IPS DF 4.7 (cell line): ENCODE measurements at regions not wholly inside any gene's neighbourhood (a gene's known extent, or its start where the extent isn't known, plus 50 kb on each side); places are given as distances from the start of the nearest gene placed in this dataset.

Experiments used
- DNase-seq: peaks from one replicate; pipeline ENCODE4 v3.0.0-alpha.2; 2013; ENCODE audit warnings: low spot score; ENCODE audit errors: extremely low read depth

GRCh38 chr9:81202292-81202691 is 487.1 kb downstream of the TLE1 start:
- no peak for DNase-seq

- no peak for DNase-seq
These were observed 494.1 kb downstream of the TLE1 start for GRCh38 chr9:81195206-81195605.

- DNase-seq, result no peak
These were observed 495.7 kb downstream of the TLE1 start for GRCh38 chr9:81193362-81194339.

- no peak for DNase-seq
These were observed 498.1 kb downstream of the TLE1 start for GRCh38 chr9:81191222-81191621.

- DNase-seq, result no peak
These were observed 498.7 kb downstream of the TLE1 start for GRCh38 chr9:81190659-81191058.

GRCh38 chr9:81183761-81184160 is 505.6 kb downstream of the TLE1 start:
- DNase-seq, result no peak

GRCh38 chr9:81182431-81182830 is 506.9 kb downstream of the TLE1 start:
- no peak for DNase-seq

GRCh38 chr9:81174023-81174422 is 515.3 kb downstream of the TLE1 start:
- no peak for DNase-seq

- no peak for DNase-seq
These were observed 517.7 kb downstream of the TLE1 start for GRCh38 chr9:81171689-81172088.

- no peak for DNase-seq
These were observed 527.0 kb downstream of the TLE1 start for GRCh38 chr9:81162361-81162760.

- DNase-seq, result no peak
These were observed 533.0 kb downstream of the TLE1 start for GRCh38 chr9:81156381-81156780.

- DNase-seq, result no peak
These were observed 539.2 kb downstream of the TLE1 start for GRCh38 chr9:81150016-81150625.

- DNase-seq, result no peak
These were observed 542.5 kb downstream of the TLE1 start for GRCh38 chr9:81146684-81147337.

GRCh38 chr9:81146241-81146640 is 543.1 kb downstream of the TLE1 start:
- no peak for DNase-seq

- DNase-seq, result no peak
These were observed 543.9 kb downstream of the TLE1 start for GRCh38 chr9:81145331-81145963.

GRCh38 chr9:81141961-81142360 is 547.4 kb downstream of the TLE1 start:
- DNase-seq, result no peak

- no peak for DNase-seq
These were observed 551.3 kb downstream of the TLE1 start for GRCh38 chr9:81137976-81138568.

- no peak for DNase-seq
These were observed 556.6 kb downstream of the TLE1 start for GRCh38 chr9:81132796-81133195.

- no peak for DNase-seq
These were observed 557.0 kb downstream of the TLE1 start for GRCh38 chr9:81132318-81132717.

GRCh38 chr9:81128701-81129100 is 560.6 kb downstream of the TLE1 start:
- DNase-seq, result no peak

GRCh38 chr9:81125446-81126092 is 563.8 kb downstream of the TLE1 start:
- no peak for DNase-seq
